HT1080 (cell line): ENCODE measurements at regions not wholly inside any gene's neighbourhood (a gene's known extent, or its start where the extent isn't known, plus 50 kb on each side); places are given as distances from the start of the nearest gene placed in this dataset.

Experiments
- DNase-seq: peaks from one replicate; pipeline ENCODE4 v3.0.0-alpha.2; 2015; ENCODE audit warnings: low read depth

DNA sequence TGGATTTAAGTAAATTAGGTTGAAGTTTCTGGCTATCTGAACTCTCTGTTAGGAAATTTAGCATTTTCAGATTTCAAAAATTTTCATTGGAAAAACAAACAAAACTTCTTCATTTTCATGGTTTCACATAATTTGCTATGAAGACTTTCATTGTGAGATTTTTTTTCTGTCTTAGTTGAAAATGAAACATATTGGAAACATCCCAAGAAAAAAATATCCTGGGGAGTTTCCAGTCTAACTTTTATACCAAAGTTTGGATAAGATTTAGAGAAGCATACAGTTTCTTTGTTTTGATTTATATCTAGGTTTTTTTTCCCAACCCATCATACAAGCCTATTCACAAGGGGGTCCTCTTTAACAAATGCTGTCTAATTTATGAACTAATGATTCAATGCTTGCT lies 300.5 kb upstream of the SEMA3A start:
- no peak for DNase-seq

DNA sequence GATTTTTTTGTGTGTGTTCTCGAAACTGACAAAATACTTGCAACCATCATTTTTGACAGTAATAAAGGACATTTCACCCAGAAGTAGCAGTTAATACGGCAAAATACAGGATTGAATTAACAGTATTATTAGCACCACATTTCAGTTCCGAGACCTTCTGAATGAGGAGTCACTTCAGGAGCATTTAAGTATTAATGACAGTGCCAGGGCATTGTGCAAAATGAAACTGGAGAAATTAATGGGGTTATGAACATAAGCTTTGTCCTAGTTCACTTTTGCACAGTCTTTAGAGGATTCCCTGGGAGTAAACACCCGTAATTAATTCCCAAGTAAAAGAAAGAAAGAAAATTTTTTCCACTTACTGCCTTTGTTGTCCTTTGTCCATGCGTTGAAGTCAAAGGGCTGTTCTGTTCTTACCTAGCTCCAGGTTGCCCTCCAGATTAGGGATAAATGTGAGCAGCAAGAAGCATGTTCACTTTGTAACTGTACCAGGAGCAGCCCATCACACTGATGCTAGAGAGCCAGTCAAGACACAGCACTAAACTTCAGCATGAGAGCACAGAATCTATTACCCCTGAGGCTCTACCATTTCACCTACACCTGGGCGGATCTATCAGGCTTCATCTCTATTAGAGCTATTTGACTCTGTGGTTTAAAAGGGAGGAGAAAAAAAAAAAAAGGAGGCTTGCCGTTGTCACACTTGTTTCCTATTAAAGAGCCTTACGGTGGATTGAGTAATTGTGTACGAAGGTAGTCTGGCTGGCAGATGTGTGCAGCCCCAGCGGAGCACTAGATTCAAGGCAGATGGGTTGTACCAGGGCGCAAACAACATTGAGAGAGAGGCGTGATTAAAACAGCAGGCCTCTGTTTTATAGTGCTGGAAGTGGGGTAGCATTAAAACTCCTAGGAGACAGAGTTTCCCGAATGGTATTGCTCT lies 297.8 kb upstream of the SEMA3A start:
- DNase-seq: no peak

DNA sequence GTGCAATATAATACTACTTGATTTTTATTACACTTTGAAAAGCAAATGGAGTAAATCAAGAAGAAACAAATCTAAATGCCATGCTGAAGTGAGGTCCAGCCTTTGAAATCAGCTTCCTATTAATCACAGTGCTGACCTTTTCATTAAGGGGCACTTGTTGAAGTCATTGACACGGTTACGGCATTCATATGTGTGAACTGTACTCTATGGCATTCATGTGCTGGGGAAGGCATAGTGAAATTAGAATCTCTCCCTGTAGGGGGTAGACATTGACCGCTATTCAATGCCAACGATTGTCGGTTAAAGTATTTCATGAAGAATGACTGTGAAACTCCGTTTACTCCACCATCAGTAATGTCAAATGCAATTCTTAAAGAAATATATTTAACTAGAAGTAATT lies 296.1 kb upstream of the SEMA3A start:
- DNase-seq: no peak

DNA sequence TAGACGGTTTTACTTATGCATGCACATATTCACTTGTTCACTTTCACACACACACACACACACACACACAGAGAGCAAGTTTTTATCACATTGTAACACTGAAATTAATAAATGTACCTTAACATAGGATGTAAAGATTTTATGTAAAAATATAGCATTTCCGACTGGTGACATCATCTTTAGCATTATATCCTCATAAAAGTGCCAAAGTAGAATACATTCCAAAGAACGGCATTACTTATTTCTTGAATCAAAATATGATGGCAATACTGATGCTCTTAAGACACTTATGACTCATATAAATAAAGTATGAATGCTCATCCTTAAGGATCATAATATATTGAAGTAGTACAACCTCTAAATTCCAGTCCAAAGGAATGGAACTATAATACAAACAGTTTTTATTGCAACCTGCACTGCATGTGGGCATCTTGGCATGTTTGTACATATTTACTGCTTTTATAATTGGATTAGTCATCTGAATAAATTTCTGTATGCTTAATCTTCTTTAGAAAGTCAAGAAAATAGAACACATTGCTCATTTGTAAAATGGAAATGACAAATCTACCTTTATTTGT lies 290.0 kb upstream of the SEMA3A start:
- no peak for DNase-seq

DNA sequence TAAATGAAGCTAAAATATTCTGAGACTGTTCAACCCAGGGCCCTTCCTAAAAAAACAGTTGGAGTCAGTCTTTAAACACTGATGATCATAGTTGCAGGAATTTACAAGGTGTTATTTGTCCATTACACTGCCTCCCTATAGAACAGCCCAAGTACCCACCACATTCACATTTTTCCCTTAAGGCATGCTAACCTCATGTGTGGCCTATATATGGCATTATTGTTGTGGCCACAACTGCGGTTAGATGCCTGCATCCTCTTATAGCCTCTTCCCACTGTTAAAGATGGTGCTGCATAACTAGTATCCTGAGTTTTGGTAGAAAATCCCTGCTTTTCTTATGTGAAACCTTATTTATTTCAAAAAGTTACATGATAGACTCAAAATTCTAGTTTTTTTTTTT lies 287.9 kb upstream of the SEMA3A start:
- no peak for DNase-seq

DNA sequence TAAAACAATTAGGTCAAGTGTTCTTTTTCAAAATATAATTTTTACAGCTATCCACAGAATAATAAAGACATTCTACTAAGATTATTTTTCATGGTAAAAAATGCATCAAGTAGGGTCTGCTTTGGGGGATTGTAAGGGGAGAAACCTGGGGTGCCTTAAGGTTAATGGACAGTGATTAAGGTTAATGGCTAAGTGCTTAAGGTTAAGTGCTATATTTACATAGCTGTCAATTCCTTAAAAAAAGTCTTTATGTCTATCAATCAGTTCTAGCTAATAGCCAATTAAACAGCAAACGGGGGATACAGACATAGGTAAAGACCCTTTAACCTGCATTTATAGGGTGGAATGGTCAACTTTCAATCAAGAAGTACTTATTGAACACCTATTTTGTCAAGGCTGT lies 284.5 kb upstream of the SEMA3A start:
- DNase-seq: no peak

DNA sequence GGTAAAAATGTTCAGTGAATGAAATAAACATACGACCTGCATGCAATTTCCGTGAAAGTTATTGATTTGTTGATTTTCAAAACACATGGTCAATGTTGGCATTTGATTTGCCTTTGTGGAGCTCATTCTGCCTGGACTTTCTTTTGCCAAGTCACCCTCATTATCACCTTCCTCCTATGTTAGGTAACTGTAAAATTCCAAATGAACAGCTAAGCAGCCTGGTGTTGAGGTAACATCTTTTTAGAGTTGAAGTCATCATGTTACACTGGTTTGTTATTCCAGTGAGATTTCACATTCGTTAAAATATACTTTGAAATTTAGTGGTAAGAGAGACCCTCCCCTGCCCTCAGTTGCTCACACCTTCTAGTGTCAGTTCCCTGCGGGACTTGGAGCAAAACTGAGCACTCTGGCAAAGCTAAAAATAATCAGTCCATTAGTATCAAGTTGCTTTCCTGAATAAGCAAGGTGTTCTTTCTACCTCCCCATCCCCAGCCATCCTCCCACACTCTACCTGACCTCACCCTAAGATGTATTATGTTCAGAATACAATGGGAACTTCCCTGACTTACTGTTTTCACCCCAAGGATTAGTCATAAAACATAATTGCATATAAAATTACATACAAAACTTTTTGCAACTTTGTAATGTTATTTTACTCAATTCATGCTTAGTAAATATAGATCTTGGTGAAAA lies 283.3 kb upstream of the SEMA3A start:
- no peak for DNase-seq

DNA sequence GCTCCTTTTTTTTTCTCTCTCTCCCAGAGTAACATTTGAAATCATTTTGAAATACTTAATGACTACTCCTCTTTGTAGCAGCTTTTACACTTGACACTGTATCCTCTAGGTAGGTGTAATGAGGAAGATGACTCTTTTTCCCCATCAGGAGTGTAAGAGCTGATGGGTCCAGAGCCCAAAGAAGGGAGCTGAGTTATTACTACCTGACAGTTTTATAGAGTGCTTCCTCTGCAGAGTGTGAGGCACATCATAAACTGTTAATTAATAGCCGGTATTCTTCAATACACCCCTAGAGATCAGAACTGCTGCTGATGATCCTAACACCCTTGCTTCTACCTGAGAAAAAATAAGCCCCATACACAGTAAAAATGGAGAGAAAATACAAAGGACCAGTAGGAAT lies 279.8 kb upstream of the SEMA3A start:
- DNase-seq: no peak

DNA sequence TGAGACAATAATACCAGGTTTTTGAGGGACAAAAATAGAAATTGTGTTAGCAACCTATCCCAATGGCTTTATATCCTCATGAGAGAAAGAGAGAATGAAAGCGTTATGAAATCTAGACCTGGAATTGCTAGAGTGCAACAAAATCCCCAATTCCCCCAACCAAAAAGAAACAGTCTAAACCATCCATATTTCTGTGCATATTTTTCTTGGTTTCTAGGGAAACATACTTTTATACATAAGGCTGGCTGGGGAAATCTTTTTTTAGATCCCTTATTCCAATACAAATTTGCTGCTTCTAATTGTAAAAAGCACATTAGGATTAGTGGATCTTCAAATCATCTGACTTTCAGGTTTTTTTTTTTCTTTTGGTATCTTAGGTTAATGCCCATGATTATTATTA lies 277.0 kb upstream of the SEMA3A start:
- DNase-seq: no peak

DNA sequence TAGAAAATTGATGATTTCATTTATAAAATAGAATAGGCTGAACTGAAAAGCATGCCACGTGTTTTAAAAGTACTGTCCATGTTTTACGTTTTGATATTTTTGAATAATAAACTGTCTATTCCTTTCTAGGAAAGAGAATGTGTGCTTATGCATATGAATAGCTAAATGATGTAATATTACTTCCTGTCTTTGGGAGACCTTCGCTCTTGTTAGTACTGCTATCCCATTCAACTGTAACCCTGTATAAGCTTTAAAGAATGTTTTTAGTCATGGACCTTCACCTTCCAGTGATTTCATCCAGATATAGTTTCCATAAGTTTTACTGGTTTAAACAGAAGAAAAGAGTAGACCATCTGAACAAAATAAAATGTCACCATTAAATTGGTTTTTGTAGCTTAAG lies 274.4 kb upstream of the SEMA3A start:
- peak; percentile 2 for DNase-seq

DNA sequence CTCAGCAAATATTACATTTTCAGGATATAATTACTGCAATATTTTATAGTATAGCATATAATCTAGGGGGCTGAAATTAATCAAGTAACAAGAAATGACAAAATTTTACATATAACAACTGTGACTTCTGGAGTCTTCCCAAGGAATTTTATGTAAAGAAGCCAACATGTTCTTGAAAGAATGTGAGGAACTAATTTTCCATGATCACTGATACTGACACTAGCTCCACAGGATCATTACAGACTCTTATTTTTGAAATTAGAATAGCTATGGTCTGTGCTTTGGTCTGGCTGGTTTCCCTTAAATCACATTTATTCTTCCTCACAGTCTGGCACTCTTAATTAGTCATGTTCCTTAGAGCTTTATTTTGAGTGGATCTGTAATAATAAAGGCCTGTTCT lies 267.7 kb upstream of the SEMA3A start:
- no peak for DNase-seq

DNA sequence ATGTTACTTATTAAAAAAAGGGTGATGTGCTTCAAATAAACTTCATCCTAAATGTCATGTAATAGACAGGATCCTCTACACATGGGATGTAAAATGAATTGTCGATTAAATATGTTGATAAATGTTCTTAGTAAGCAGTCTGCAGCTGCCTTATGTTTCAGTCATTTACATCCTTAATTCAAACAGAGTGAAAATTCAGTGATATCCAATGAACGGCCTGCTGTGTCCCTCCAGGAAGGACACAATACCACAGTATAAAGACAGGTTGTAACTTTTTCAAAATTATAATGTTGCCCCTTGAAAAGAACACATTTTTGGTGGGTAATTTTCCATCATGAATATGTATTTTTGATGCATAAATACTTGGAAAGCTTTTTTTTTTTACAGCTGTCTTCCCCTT lies 266.5 kb upstream of the SEMA3A start:
- no peak for DNase-seq

DNA sequence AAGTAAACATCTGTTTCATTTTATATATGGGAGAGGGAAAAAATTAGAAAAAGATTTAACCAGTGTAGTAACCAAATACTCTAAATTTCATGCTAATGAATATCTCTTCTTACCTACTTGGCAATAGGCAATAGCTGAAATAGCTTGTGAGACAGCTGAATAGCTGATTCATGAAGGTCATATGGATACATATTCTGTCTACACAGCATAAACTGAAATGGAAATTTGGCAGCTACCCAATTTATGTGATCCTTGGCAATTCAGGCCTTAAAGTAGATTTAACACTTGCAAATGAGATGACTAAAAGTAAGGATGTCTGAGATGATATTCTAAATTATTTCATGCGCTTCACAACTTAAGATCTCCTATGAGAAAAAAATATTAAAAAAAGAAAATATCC lies 261.2 kb upstream of the SEMA3A start:
- no peak for DNase-seq

DNA sequence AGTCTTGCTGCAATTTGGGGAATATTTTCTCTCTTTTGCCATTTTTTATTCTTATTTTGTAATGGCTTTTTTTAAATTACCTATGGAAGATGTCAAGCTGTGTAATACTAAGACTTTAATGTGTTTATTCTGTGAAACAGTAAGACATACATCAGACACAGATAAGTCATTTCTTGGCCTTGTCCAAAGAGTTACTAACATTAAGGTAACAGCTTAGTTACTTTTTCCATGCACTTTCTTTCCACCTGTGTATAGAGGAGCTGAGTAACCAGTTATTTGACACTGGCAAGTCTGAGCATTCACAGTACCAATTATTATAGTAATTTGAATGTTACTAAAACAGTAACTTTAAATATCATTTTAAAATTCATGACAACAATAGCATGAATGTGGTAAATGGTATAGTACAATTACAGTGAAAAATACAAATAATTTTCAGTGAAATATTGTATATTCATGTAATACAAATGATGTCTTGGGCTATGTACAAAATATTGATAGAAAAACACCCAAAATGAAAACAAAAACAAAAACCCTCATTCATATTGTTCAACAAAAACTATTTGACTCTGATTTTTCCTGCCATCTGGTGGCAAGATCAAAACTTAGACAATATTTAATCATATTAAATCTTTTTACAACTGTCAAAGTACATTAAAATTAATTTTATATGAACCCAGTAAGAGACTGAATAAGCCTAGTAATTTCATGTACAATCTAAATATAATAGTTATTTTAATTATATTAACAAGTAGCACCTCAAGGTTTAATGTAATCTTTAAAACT lies 259.8 kb upstream of the SEMA3A start:
- DNase-seq: no peak

DNA sequence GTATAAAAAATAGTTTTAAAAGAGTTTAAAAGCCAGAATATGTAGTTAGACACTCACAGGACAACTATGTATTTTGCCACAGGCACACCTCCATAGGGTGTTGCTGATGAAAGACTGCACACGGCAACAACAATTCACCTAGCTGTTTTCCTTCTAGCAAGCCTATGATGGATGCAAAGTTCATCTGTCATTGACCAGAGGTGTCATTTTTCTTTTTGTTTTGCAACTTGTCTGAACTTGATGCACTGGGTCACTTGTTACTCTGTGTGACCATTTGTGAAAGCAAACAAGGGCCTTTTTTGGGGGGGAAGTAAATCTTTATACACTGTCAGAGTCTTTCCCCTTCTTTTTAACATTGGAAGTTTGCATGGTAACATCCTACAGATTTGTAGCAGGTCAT lies 258.0 kb upstream of the SEMA3A start:
- DNase-seq: no peak

DNA sequence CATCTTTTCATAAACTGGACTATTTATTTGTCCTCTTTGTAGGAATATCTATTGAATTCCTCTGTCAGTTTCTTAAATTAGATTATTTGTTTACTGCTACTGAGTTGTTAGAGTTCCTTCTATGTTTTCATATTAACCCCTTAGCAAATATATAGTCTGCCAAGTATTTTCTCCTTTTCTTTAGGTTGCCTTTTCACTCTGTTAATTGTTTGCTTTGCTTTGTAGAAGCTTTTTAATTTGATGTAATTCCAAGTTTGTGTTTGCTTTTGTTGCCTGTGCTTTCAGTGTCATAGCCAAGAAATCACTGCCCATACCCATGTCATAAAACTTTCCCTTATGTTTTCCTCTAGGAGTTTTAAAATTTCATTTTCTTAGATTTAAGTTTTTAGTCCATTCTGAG lies 256.2 kb upstream of the SEMA3A start:
- DNase-seq: no peak

DNA sequence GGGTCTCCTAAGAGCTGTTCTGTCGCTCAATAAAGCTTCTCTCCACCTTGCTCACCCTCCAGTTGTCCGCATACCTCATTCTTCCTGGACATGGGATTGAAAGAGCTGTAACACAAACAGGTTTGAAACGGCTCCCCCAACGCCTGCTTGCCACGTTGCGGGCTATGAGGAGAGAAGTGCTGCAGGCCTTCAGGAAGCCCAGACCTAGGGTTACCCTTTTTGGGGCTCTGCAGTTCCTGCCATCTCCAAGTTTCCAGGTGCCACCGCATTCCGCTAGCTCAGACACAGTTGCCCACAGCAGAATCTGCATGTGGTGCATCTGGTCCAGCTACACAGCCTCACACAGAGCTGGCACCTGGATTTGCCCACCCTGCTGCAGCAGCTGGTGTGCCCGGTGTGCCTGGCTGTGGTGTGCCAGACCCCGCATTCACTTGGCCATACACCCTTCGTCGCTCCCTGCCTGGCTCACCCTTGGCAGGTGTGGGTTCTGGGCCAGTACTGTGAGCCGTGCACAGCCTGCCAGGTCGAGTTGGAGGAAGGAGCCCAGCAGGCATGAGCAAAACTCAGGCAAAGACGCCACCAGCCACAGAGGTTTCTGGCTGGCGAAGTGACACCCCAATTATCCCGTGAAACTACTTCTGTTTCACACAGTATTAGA lies 253.2 kb upstream of the SEMA3A start:
- no peak for DNase-seq

DNA sequence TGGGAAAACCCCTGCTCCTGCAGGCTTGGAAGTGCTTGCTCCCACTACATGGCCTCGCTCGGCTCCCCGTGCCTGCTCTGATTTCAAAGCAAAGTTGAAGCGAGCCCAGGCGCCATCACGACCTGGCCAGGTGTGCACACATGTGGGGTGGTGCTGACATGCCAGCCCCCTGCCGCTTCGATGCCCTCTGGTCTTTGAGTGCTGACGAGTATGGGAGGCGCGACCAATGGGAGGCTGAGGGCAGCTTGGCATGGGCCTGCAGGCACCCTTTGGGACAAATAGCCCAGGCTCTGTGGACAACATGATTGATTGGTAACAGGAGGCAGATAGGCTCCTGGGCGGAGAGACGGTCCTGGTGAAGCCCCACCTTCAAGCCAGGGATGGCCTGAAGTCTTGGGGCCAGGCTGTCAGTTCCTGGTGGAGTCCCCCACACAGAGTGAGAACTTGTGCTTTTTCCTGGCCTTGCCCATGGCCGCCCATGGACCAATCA lies 252.4 kb upstream of the SEMA3A start:
- no peak for DNase-seq

DNA sequence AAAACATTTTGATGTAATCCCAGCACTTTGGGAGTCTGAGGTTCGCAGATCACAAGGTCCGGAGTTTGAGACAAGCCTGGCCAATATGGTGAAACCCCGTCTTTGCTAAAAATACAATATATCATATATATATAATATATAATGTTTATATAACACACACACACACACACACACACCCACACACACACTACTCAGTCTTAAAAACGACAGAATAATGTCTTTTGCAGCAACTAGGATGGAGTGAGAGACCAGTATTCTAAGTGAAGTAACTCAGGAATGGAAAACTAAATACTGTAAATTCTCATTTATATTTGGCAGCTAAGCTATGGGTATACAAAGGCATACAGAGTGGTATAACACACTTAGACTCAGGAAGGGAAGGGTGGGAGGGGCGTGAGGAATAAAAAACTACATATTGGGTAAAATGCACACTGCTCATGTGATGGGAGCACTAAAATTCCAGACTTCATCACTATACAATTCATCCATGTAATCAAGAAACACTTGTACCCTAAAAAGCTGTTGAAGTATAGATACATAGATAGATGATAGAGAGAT lies 231.2 kb upstream of the SEMA3A start:
- DNase-seq: no peak

DNA sequence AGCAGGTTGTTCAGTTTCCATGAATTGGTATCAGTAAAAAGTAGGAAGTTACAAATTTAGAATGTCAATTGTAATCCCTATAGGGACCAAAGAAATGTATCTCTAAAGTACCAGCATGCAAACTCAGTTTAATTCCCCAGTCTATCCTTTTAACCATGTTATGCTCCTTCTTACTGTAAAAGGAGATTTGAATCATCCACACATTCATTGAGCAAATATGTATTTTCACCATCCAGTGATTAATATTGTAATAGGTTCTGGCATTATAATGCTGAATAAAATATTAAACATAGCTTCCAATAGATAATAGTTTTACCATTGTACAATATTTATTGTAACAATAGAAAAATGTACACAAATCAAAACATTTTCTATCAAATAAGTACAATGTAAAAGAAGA lies 228.2 kb upstream of the SEMA3A start:
- DNase-seq: no peak
